ENCODE measurements at regions not wholly inside any gene's neighbourhood (a gene's known extent, or its start where the extent isn't known, plus 50 kb on each side); places are given as distances from the start of the nearest gene placed in this dataset.
A peak's percentile ranks its signal among the peaks of the same experiment; 100 is the strongest.

GRCh38 chr3:168988853-168989252, 674.7 kb downstream of the MECOM start (continued):
- TF ChIP-seq CEBPZ (IDR thresholded peaks at IDR 0.05; ENCODE audit: low read length) (no peak), STAT6 (CRISPR knock-in tag; IDR thresholded peaks at IDR 0.05; ENCODE audit: borderline replicate concordance) (peak; percentile 85; the same call in 1 of the 2 replicates), NPAS2 (CRISPR knock-in tag; IDR thresholded peaks at IDR 0.05; ENCODE audit: borderline replicate concordance) (no peak), ZFP36 (IDR thresholded peaks at IDR 0.05; ENCODE audit: borderline replicate concordance, low read depth, low read length, partially characterized antibody) (no peak), ETS1 (CRISPR knock-in tag; IDR thresholded peaks at IDR 0.05) (no peak), ZNF772 (CRISPR knock-in tag; IDR thresholded peaks at IDR 0.05) (no peak), FOXO4 (CRISPR knock-in tag; conservative IDR thresholded peaks at IDR 0.05) (no peak), EP300 (IDR thresholded peaks at IDR 0.05; ENCODE audit: low read depth in 2 of 2, low read length in 2 of 2) (peak in 1 of 2 experiments; percentile 93; a peak in 2 of 4 replicates), EP300 (CRISPR knock-in tag; IDR thresholded peaks at IDR 0.05; ENCODE audit: borderline replicate concordance) (no peak), ZNF12 (CRISPR knock-in tag; IDR thresholded peaks at IDR 0.05) (no peak; the same call in 1 of the 2 replicates), ZNF264 (CRISPR knock-in tag; IDR thresholded peaks at IDR 0.05) (0 out of 2 replicates have a peak, but pooled peaks have one; percentile 0), CREB1 (IDR thresholded peaks at IDR 0.05) (no peak), CREB1 (CRISPR knock-in tag; IDR thresholded peaks at IDR 0.05) (peak; percentile 77), REXO4 (CRISPR knock-in tag; IDR thresholded peaks at IDR 0.05; ENCODE audit: borderline replicate concordance) (no peak), ZNF800 (CRISPR knock-in tag; IDR thresholded peaks at IDR 0.05) (no peak), ZSCAN30 (CRISPR knock-in tag; IDR thresholded peaks at IDR 0.05) (no peak), KDM5A (IDR thresholded peaks at IDR 0.05; ENCODE audit: borderline replicate concordance, low read length) (no peak), ZNF746 (CRISPR knock-in tag; IDR thresholded peaks at IDR 0.05) (no peak), ZNF17 (CRISPR knock-in tag; IDR thresholded peaks at IDR 0.05) (no peak)
